DND-41 (cell line): ENCODE measurements at regions not wholly inside any gene's neighbourhood (a gene's known extent, or its start where the extent isn't known, plus 50 kb on each side); places are given as distances from the start of the nearest gene placed in this dataset.
"Not testable (repeated sequence)": the region's sequence is repeated elsewhere in the genome, so short reads cannot be mapped to it uniquely, and the experiment has no call there.

Source experiments
- ATAC-seq: fragments of 200-7000 bp; cut with Tn5 transposase; 3 replicates; pipeline ENCODE4 v1.9.1; 2021; ENCODE audit warnings: low read depth; ENCODE audit not compliant: insufficient read depth
- DNase-seq: peaks from one replicate; pipeline ENCODE4 v3.0.0-alpha.2; 2020
- H2AFZ ChIP-seq: 2 replicates; pipeline ENCODE4 v1.6.0; 2012; ENCODE audit warnings: low read depth, low read length
- H3K27ac ChIP-seq: 2 replicates; pipeline ENCODE4 v1.5.1; 2012; ENCODE audit warnings: low read length, inconsistent platforms
- H3K27me3 ChIP-seq: fragments of 200-600 bp; sonication (generic); 2 replicates; pipeline ENCODE4 v1.6.0; 2012; ENCODE audit warnings: low read length, mild to moderate bottlenecking, inconsistent platforms; ENCODE audit not compliant: insufficient read depth, poor library complexity
- H3K36me3 ChIP-seq: 2 replicates; pipeline ENCODE4 v1.5.1; 2012; ENCODE audit warnings: low read length, inconsistent platforms; ENCODE audit not compliant: insufficient read depth
- H3K4me1 ChIP-seq: 2 replicates; pipeline ENCODE4 v1.5.1; 2012; ENCODE audit warnings: mild to moderate bottlenecking, low read length; ENCODE audit not compliant: insufficient read depth
- H3K4me2 ChIP-seq: 2 replicates; pipeline ENCODE4 v1.6.0; 2012; ENCODE audit warnings: mild to moderate bottlenecking, moderate library complexity, low read length, inconsistent platforms; ENCODE audit not compliant: insufficient read depth
- H3K4me3 ChIP-seq, 2 experiments: fragments of 200-600 bp in 1 of 2; shearing (Covaris generic) in 1 of 2; 2 replicates each; pipeline ENCODE4 v1.5.1; 2012 to 2016; ENCODE audit warnings: inconsistent platforms in 2 of 2, low read length in 2 of 2, mild to moderate bottlenecking in 2 of 2, low read depth in 1 of 2, moderate library complexity in 1 of 2
- H3K79me2 ChIP-seq: 2 replicates; pipeline ENCODE4 v1.6.0; 2012; ENCODE audit warnings: low read length, inconsistent platforms; ENCODE audit not compliant: insufficient read depth
- H3K9ac ChIP-seq: 2 replicates; pipeline ENCODE4 v1.6.0; 2012; ENCODE audit warnings: low read depth, mild to moderate bottlenecking, inconsistent platforms, low read length, moderate library complexity
- H3K9me3 ChIP-seq: 2 replicates; pipeline ENCODE4 v1.5.1; 2012; ENCODE audit warnings: low read length, moderate library complexity, mild to moderate bottlenecking, inconsistent platforms; ENCODE audit not compliant: insufficient read depth, severe bottlenecking
- H4K20me1 ChIP-seq: 2 replicates; pipeline ENCODE4 v1.6.0; 2012; ENCODE audit warnings: low read length; ENCODE audit not compliant: insufficient read depth
- CTCF ChIP-seq: IDR thresholded peaks from 2 replicates; pipeline ENCODE4 v1.5.1; 2012; ENCODE audit warnings: borderline replicate concordance, low read length, moderate library complexity, mild to moderate bottlenecking; ENCODE audit not compliant: poor library complexity, severe bottlenecking; ENCODE audit errors: extremely low read depth
- EZH2 ChIP-seq: IDR thresholded peaks from 3 replicates; pipeline ENCODE4 v1.6.1; 2012; ENCODE audit warnings: borderline replicate concordance, low read depth, mild to moderate bottlenecking, moderate library complexity, low read length, inconsistent platforms; ENCODE audit not compliant: severe bottlenecking

DNA sequence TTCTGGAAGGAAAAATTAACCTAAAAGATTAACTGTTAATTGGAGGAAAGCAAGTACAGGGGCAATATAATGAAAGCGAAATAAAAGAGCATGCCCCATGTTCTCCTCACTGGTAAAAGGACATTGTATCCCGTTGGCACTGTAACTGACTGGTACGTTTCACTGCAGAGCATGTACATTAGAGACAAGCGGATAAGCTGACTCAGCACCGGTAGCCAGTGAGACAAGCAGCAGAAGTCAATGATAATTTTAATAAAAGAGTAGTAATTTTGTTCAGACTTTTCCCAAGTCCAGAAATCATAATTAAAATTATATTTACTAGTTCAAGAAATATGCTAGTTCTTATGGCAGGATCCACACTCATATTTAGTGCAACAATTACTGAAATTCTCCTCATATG, 161.5 kb upstream of the VWC2 start:
- Histone ChIP-seq H3K4me1 (no peaks in the 10 kb centered on the region), H2AFZ (no peak overlapping the region), H3K9ac (no peak overlapping the region), H3K27me3 (no peaks in the 10 kb centered on the region), H3K79me2 (no peaks in the 10 kb centered on the region), H3K4me3 (no peak overlapping the region), H3K4me2 (no peak overlapping the region), H3K36me3 (no peaks in the 10 kb centered on the region), H3K27ac (no peak overlapping the region), H3K9me3 (no peaks in the 10 kb centered on the region), H4K20me1 (no peaks in the 10 kb centered on the region)
- TF ChIP-seq EZH2, result no peak
- no peak for TF ChIP-seq CTCF
- DNase-seq, result no peak
- ATAC-seq, result no peak

- no peak for DNase-seq
- no peaks in the 10 kb centered on the region for H4K20me1 ChIP-seq
These were observed 159.7 kb upstream of the VWC2 start for GRCh38 chr7:49613759-49614158.

DNA sequence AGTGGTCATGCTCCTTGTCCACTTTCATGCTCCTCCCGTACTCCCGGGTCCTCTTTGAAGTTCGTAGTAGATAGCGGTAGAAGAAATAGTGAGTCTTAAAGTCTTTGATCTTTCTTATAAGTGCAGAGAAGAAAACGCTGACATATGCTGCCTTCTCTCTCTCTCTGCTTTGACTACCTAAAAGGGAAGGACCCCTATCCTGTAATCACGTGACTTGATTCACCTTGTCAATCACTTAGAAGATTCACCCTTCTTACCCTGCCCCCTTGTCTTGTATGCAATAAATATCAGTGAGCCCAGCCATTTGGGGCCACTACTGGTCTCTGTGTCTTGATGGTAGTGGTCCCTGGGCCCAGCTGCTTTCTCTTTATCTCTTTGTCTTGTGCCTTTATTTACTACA, 158.5 kb upstream of the VWC2 start:
- not testable (repeated sequence) for ATAC-seq, H3K4me2 ChIP-seq, H3K36me3 ChIP-seq, H4K20me1 ChIP-seq, H3K9ac ChIP-seq, H3K4me3 ChIP-seq, H3K27me3 ChIP-seq, H3K4me1 ChIP-seq, H2AFZ ChIP-seq, H3K79me2 ChIP-seq, H3K9me3 ChIP-seq, DNase-seq, H3K27ac ChIP-seq

More at GRCh38 chr7:49613759-49614158, 159.7 kb upstream of the VWC2 start:
- Histone ChIP-seq H3K4me2 (no peak overlapping the region), H3K27ac (no peak overlapping the region), H3K9me3 (no peaks in the 10 kb centered on the region), H3K4me3 (no peak overlapping the region), H3K4me1 (no peaks in the 10 kb centered on the region), H3K27me3 (no peaks in the 10 kb centered on the region), H2AFZ (no peak overlapping the region), H3K36me3 (no peaks in the 10 kb centered on the region), H3K79me2 (no peaks in the 10 kb centered on the region), H3K9ac (no peak overlapping the region)
- ATAC-seq, result no peak
- TF ChIP-seq CTCF (no peak), EZH2 (no peak)

DNA sequence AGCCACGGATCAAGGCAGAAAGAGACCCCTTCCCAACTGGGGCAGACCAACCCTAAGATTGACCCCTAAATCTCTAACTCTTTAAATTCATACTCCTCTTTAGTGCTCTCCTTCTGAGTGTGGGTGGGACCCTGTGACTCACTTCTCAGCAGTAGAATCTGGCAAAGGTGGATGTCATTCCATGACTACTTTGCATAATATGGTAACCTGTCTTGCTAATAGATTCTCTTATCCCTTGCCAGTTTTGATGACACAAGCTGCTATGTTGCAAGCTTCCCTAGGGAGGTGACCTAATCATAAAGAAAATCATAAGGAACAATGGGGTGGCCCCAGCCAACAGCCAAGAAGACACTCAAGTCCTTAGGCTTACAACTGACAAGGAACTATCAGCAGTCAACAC, 155.4 kb upstream of the VWC2 start:
- H3K4me2 ChIP-seq, result no peak overlapping the region
- TF ChIP-seq EZH2 (no peak), CTCF (no peak)
- H3K79me2 ChIP-seq, result no peaks in the 10 kb centered on the region
- ATAC-seq (no peak), DNase-seq (no peak)
- no peak overlapping the region for H3K4me3 ChIP-seq
- H4K20me1 ChIP-seq, result no peaks in the 10 kb centered on the region
- no peaks in the 10 kb centered on the region for H3K27me3 ChIP-seq
- H3K27ac ChIP-seq, result no peak overlapping the region
- no peak overlapping the region for H2AFZ ChIP-seq
- H3K9ac ChIP-seq, result no peak overlapping the region
- no peaks in the 10 kb centered on the region for H3K4me1 ChIP-seq
- H3K9me3 ChIP-seq, result no peaks in the 10 kb centered on the region
- H3K36me3 ChIP-seq, result no peaks in the 10 kb centered on the region
